HG03139 (cell line): ENCODE measurements at regions not wholly inside any gene's neighbourhood (a gene's known extent, or its start where the extent isn't known, plus 50 kb on each side); places are given as distances from the start of the nearest gene placed in this dataset.

Source experiments
- ATAC-seq: cut with Tn5 transposase; IDR thresholded peaks from one replicate; pipeline ENCODE4 v1.9.1; 2021; ENCODE audit not compliant: unreplicated experiment

DNA sequence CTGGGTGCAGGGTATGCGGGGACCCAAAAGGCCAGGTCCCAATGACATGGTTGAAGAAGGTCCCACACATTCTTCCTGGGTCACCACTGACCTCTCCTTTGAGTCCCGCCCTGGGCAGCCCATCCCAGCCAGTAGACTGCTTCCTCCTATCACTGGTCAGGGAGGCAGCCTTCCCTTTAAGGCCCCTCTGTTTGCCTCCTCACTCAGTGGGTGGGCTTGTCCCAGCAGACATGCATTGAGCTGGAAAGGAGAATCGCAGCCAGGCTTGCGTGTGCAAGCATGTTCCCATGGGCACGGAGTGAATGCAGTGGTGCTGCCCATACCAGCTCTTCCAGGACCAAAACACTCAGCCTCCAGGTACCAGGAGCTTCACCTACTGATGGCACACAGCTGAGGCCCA lies 162.4 kb upstream of the SYT13 start:
- ATAC-seq, result no peak

DNA sequence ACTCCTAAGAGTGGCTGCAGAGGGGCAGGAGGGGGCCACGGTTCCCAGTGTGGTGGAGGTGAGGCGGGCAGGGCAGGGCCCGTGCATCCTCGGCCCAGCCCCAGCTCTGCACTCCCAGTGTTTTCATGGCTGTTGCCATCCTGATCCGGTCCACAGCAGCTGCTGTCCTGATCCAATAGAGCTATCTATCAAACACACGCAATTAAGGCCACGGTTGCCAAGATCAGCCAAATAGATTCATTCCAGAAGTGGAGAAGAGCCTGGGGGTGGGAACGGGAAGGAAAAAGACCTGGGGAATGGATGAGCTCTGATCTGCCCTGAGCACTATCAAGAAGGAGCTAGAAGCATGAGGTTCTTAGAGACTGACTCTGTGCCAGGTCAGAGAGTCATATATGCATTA lies 160.9 kb upstream of the SYT13 start:
- ATAC-seq, result no peak

DNA sequence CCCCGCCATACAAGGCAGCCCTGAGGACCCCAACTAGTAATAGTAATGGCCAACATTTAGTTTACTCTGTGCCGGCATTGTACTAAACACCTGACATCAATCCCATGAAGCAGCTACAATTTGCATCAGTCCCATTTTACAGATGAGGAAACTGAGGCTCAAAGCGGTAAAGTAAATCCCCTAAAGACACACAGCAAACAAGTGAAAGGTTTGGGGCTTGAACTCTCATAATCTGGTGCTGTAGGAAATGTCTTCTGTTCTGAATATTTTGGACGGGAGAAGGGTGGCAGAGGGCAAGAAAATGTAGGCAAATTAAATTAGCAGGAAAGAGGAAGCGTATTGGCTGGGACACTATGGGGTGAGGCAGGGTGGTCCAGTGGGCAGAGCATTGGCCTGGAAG lies 160.3 kb upstream of the SYT13 start:
- no peak for ATAC-seq

DNA sequence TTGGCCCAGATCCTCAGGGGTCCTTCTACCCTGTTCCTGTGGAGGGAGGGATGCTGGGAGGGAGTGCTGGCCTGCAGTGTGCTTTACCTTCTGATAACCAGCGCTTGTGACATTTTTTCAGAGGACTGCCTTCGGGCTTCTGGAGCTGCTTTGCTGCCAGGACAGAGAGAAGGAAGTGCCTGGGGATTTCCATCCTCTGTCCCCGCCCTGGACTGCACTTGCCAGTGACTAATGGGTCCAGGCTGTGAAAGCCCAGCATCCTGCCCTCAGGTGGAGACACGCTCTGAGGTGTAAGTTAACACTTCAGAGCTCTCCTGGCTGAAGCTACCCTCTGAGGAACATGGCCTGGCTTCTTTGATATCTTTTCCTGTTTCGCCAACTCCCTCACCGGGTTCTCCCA lies 158.7 kb upstream of the SYT13 start:
- no peak for ATAC-seq

DNA sequence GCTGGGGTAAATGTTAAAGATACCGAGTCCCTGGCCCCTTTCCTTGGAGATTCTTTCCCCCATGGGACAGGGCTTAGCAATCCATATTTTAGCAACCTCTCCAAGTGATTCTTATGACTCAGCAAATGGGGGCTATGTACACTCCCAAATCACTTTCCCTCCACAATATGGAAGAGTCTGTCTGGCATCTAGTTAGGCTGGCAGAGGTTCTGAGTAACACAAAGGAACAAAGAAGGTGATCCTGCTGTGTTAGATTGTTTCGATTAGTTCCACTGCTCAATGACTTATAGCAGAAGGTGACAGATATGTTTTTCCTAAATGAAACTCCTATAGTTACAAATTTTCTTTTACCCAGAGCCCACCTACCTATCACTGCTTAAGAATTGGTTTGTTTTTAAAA lies 154.0 kb upstream of the SYT13 start:
- no peak for ATAC-seq

DNA sequence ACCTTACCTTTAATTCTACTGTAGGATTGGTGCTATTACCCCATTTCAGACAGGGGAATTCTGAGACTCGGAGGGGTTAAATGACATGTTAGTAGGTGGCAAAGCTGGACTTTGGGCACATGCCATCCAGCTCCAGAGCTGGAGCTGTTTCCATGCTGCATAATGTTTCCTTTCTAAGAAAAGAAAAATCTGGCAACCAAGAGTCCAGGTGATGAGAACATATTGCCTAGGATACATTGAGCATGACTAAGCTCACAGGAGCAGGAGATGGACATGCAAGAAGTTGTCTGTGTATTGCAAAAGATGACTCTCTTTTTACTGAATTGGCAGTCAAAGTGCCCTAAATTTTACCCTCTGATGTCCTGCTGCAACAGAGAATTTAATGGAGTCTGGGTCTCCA lies 150.8 kb upstream of the SYT13 start:
- ATAC-seq, result no peak

DNA sequence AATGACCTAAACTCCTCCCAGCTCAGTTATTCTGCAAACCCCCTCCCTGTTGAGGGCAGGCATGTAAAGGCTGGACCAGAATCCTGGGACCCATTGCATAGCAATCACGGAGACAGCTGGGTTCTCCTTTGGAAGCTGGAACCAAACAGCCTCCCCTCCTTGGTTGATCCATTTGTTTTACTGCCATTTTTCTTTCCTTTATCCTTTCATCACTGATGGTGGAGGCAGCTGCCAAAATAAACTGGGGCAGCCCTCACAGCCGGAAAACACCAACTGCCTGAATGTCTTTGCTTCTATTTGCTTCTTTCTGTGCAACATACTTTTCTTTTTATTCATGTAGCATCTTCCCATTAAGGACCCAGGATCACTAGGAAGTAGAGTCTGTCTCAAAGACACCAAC lies 150.0 kb upstream of the SYT13 start:
- no peak for ATAC-seq

DNA sequence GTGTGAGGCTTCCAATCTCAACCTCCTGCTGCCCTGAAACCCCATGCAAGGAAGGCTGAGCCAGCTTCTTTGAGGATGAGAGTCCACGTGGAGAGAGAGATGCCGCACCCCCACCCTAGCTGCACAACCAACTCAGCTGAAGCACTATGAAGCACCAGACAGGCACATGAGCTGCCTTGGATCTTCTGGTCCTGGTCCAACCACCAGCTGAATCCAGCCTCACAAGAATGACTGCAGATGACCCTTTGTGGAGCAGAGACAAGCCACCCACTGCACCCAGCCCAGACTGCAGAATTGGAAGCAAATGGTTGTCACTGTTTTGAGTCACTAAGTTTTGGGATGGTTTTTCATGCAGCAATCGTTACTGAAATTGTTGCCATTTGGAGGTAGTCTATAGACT lies 149.6 kb upstream of the SYT13 start:
- ATAC-seq, result no peak

DNA sequence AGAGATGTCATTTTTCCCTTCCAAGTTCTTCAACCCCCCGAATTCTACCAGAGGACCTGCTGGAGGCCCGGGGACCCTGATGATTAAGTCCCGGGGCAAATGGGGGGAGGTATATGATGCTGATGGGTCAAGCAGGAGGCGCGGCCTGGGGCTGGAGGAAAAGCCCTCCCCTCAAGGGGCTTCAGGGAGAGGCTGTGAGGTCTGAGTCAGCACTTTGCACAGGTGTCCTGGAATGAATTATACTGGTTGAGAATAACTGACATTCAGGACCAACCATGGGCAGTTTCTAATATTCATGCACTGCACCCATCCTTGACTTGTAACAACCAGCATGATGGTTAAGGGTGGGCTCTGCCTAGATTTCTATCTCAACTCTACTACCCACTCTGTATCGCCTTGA lies 146.8 kb upstream of the SYT13 start:
- ATAC-seq, result no peak

DNA sequence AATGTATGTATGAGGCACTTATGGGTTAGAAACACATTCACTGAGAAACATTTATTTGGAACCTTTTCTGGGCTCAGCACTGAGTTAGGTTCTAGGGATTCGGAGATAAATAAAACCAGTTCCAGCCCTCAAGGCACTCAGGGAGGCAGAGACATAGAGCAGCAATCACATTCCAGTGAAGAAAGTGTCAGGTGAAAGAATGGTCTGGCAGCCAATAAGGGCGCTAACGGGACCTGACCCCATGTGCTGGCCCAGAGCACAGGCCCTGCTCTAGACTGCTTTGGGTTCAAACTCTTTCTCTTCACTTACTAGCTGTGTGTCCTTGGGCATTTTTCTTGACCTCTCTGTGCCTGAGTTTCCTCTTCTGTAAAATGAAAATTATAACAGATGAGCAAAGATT lies 146.0 kb upstream of the SYT13 start:
- no peak for ATAC-seq

DNA sequence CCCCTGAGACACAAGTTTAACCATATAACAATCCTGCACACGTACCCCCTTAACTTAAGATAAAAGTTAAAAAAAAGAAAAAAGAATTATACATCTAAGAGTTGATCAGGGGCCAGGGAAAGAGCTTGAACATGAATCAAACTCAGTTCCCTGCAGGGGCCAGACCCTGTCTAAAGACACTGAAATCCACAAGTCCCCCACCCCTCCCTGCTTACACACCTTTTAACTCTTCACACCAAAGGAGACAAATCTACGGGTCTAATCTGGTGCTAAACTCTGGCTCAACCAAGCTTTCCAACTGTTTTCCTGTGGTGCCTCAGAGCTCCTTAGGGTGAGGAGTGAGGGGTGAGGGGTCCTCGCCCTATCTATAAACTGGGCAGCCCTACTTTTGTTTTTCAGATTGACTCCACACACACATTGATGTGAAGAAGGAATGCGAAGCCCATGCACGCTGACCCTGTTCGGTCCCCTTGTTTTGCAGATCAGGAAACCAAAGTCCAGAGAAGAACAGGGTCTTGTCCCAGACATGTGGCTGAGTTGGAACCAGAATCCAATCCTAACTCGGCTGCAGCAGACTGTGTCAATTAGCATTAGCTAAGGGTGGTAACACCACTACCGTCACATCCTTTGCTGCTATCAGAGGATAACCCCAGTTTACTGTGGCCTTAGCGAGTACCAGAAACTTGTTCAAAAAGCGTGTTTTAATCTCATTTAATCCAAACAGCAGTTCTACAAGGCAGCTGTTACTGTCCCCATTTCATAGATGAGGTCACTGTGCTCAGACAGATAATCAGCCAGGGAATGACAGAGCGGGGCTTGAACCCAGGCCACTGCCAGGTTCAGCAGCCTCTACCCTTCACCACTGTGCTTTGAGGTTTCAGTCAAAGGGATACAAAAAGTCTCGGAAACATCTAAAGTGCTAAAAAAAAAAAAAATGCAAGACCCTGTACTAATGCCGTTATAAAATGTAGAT lies 145.2 kb upstream of the SYT13 start:
- ATAC-seq, result no peak

DNA sequence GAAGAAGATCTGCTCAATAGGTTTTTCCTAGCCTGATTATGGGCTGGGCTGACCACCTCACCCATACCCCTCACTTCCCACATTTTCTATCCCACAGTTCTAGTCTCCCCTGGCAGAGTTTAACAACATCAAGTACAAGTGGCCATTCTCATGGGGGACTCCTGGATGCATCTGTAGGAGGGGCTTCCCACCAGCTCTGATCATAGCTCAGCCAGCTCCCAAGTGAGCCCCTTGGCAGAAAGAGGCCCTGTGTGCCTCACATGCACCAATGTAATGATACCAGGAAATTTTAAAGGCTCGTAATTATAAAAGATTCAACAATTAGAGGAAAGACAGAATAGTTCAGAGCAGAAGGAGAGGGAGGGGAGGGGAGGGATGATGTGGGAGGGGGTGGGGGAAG lies 144.2 kb upstream of the SYT13 start:
- ATAC-seq, result no peak

DNA sequence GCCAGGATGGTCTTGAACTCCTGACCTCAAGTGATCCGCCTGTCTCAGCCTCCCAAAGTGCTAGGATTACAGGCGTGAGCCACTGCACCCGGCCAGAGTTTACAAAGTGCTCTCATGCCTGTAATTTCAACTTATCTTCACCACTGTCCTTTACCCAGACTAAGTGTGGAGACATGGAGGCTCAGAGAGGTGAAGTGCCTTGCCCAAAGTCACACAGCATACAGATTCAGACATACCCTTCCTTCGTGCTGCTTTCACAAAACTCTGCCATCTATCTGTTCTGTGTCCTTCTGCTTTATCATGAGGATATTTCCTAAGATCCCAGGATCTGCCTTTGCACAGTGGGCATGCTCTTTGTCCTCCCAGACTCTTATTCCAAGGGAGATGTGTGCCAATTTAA lies 143.6 kb upstream of the SYT13 start:
- ATAC-seq, result no peak

DNA sequence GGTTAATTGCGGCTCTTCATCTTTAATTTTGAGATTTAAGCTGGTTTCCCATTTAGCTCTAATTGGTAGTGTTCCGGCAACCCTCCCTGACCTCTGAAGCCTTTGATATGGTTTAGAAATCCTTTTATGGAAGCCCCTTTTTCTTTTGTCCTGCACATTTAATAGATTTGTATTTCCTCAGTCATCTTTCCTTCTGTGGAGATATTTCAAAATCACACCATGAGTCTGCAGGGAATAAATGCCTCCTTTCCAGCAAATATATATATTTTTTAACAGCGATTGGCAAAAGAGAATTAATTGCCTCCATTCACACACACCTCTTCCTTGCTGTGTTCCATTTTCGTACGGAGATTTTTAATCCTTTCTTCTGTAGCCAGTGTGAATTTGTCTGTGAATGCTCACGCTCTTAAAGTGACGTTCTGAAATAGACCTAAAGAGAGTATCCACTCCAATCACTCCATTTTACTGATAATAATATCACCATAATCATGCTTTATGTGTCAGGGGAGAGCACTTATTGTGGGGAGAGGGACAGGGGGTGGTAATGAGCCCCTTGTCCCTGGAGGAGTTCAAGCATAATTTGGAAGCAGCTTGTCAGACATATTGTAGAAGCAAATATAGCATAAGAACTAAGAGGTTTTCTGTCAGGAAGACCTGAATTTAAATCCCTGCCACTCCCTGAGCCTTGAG lies 142.5 kb upstream of the SYT13 start:
- no peak for ATAC-seq

DNA sequence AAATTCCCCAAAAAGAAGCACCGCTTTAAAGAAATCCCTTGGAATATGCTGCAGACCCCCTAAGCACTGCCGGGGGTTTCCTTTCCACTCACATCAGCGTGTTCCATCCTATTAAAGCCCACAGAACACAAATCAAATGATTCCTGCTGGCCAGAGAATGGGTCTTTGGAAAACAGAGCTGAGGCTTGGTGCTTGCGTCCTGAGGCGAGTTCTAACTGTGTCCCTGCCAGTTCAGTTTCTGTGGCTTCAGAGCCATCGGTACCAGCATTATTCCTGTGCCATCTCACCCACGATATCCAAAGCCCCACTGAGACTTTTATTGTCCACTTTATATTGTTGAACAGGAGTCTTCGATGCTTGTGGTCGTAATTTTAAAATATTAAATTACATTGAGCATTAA lies 142.0 kb upstream of the SYT13 start:
- ATAC-seq, result no peak

DNA sequence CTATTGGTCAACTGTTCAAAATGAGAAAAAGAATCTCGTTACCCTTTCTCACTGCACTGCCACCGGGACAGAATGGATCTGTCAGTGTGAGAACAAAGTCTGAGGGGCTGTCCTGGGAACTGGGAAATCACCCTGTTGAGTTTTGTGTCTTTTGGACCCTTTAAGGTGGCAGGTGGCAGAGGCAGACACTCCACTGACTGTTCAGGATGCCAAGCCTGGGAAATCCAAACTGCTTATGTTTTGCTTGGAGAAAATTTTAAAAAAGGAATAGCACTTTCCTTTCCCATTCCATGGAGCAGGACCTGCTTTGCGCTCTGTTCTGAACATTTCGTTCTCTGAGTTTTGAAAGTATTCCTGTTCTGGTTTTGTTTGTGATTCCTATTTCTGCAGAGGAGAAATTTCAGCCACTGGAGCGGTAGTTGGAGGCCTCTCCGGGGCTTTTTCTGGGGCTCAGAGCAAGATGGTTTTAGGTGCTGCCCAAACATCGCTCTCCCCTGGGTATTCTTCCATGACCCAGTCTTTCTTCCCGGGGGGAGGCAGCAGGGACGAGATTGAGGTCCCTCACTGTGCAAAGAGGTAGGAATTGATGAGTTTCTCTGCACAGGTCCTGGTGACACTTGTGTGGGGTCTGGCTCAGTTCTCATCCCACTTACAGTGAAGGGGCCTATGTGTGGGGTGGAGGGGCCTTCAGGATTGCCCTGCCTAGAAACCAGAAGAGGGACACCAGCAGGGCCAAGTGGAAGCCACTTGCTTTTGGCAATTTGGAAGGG lies 138.5 kb upstream of the SYT13 start:
- no peak for ATAC-seq

DNA sequence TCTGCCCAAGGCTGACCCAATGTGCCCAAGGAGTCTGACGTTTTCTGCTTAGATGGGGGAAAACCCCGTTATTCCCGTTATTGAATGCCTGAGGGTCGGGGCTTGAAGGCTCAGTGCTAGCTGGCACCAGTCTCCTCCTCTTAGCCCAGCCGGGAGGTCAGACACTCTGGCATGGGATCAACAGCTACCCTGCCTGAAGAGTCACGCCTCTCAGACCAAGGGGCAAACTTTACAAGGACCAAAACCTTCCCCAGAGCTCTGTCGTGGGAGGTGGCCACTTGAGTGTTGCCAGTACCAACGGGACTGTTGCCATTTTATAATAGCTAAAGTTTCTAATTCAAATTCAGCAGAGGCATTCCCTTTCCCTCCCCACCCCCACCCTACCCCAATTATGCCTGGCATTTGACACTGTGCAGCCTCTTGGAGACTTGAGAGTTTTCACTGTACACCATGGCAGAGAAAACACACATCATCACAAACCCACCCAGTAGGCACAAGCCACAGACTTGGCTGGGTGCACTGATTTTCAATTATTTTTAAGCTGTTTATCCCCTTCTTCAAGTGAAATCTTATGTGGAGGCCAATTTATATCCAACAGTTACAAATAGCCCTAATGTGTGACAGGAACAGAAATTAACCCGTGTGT lies 137.5 kb upstream of the SYT13 start:
- no peak for ATAC-seq

DNA sequence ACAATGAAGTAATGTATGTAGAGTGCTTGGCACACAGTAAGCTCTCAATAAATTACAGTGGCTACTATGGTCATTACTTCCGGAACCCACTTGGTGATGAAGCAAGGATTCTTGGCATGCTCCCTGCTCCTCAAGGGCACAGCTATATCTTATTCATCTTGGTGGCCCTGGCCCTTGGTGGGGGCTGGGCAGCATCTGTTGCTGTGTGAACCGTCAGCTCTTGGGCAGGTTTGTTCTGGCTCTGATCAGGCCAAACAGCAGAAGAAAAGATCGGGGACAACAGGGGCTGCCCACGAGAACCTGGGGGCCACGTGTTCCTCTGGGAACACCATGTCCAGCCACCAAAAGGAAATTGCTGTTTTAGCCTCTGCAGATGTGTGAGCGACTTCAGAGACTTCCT lies 136.9 kb upstream of the SYT13 start:
- no peak for ATAC-seq

DNA sequence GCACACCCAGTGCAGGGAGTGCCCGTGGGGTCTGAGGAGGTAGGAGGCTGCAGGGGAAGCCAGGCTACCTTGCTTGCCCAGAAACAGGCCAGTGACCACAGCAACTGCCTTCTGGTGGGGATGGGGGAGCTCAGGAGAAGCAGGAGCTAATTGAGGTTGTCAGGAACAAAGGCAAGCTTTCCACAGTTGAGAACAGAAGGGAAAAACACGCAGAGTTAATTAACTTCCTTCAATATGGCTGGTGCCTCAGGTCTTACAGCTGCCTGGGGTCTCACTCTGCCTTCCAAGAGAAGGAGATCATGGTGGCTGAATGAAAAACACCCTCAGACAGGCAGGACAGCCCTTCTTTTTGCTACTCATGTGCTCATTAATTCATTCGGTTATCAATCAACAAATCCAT lies 127.9 kb upstream of the SYT13 start:
- ATAC-seq, result no peak

DNA sequence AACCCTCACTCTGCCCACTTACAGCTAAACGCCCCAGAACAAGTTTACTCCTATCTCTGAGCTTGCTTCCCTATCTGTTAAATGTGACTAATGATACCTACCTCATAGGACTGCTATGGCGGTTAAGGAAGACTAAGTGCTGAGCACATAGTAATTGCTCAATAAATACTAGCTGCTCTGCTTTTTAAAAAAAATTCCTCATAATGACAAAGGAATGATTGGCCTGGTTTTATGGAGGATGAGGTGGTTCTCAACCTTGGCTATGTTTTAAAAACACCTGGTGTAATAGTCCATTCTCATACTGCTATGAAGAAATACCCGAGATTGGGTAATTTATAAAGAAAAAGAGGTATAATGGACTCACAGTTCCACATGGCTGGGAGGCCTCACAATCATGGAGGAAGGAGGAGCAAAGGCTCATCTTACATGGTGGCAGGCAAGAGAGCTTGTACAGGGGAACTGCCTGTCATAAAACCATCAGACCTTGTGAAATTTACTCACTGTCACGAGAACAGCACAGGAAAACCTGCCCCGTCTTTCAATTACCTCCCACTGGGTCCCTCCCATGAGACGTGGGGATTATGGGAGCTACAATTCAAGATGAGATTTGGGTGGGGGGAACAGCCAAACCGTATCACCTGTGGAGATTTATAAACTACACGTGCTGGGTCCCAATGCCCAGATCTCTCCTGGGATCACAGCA lies 127.2 kb upstream of the SYT13 start:
- ATAC-seq, result no peak

DNA sequence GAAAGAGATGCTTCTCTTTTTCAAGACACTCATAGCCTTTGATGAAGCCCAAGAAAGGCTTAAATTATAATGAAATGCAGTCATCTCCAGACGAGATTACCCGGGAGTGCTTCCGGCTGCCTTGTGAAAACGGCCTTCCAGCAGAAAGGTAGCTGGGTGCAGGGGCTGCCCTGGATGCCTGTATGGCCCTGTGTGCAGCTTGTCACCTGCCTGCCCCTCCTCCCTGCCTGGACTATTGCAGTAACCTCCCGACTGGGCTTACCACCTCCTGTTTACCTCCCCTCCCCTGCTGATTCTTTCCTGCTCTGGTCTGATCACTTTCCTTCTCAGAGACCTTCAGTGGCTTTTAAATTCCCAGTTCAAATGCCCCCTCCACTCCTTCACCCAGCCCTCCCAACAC lies 126.4 kb upstream of the SYT13 start:
- no peak for ATAC-seq
